HFFc6 (cell line): ENCODE measurements at regions not wholly inside any gene's neighbourhood (a gene's known extent, or its start where the extent isn't known, plus 50 kb on each side); places are given as distances from the start of the nearest gene placed in this dataset.
A peak's percentile ranks its signal among the peaks of the same experiment; 100 is the strongest.

Experiments used
- DNase-seq: peaks from one replicate; pipeline ENCODE4 v3.0.0-alpha.2; 2018
- H3K27ac Mint-ChIP-seq: 2 replicates; pipeline ENCODE4 v1.8.0; 2020; ENCODE audit warnings: mild to moderate bottlenecking, mixed read lengths
- H3K27me3 Mint-ChIP-seq: 2 replicates; pipeline ENCODE4 v1.8.0; 2021; ENCODE audit warnings: mild to moderate bottlenecking, moderate library complexity, mixed read lengths; ENCODE audit not compliant: insufficient read depth
- H3K36me3 Mint-ChIP-seq: 2 replicates; pipeline ENCODE4 v1.8.0; 2021; ENCODE audit warnings: low read depth, mixed read lengths
- H3K4me1 Mint-ChIP-seq: 2 replicates; pipeline ENCODE4 v1.8.0; 2020; ENCODE audit warnings: low read depth, mixed read lengths
- H3K4me3 Mint-ChIP-seq: 2 replicates; pipeline ENCODE4 v1.8.0; 2020; ENCODE audit warnings: mild to moderate bottlenecking, moderate library complexity, mixed read lengths
- H3K9me3 Mint-ChIP-seq: 2 replicates; pipeline ENCODE4 v1.8.0; 2020; ENCODE audit warnings: mild to moderate bottlenecking, mixed read lengths
- CTCF ChIP-seq: fragments of 200-600 bp; sonication (generic); IDR thresholded peaks from 2 replicates; pipeline ENCODE4 v1.5.0; 2021; ENCODE audit warnings: antibody characterized with exemption, mild to moderate bottlenecking

- DNase-seq, result no peak
- Mint-ChIP-seq H3K27ac (no peak overlapping the region), H3K27me3 (peaks cover 2% of the 10 kb centered on the region; the same call in 1 of the 2 replicates)
These were observed 51.2 kb upstream of the PRR5 start for GRCh38 chr22:44650806-44651205.

GRCh38 chr22:44648821-44649565 lies 53.0 kb upstream of the PRR5 start:
- no peak for TF ChIP-seq CTCF
- H3K9me3 Mint-ChIP-seq, result no peaks in the 10 kb centered on the region
- H3K4me1 Mint-ChIP-seq, result peaks cover 14% of the 10 kb centered on the region
- H3K36me3 Mint-ChIP-seq, result no peaks in the 10 kb centered on the region
- peak overlapping the region; percentile 96 for H3K27ac Mint-ChIP-seq
- peaks cover 4% of the 10 kb centered on the region for H3K27me3 Mint-ChIP-seq
- H3K4me3 Mint-ChIP-seq, result peak overlapping the region; percentile 76
- peak; percentile 87 for DNase-seq

More at GRCh38 chr22:44650806-44651205, 51.2 kb upstream of the PRR5 start:
- H3K4me3 Mint-ChIP-seq, result no peak overlapping the region
- TF ChIP-seq CTCF, result no peak
- H3K9me3 Mint-ChIP-seq, result no peaks in the 10 kb centered on the region
- H3K4me1 Mint-ChIP-seq, result peaks cover 14% of the 10 kb centered on the region
- H3K36me3 Mint-ChIP-seq, result no peaks in the 10 kb centered on the region

GRCh38 chr22:44648085-44648820 lies 53.8 kb upstream of the PRR5 start:
- no peak for TF ChIP-seq CTCF
- peaks cover 4% of the 10 kb centered on the region for H3K27me3 Mint-ChIP-seq
- no peaks in the 10 kb centered on the region for H3K9me3 Mint-ChIP-seq
- no peak for DNase-seq
- peaks cover 14% of the 10 kb centered on the region for H3K4me1 Mint-ChIP-seq
- H3K36me3 Mint-ChIP-seq, result no peaks in the 10 kb centered on the region
- peak overlapping the region; percentile 76; the same call in 1 of the 2 replicates for H3K4me3 Mint-ChIP-seq
- H3K27ac Mint-ChIP-seq, result peak overlapping the region; percentile 96

GRCh38 chr22:44647141-44647540 lies 54.9 kb upstream of the PRR5 start:
- peaks cover 4% of the 10 kb centered on the region for H3K27me3 Mint-ChIP-seq
- no peak overlapping the region for H3K27ac Mint-ChIP-seq
- no peak overlapping the region for H3K4me3 Mint-ChIP-seq
- H3K36me3 Mint-ChIP-seq, result no peaks in the 10 kb centered on the region
- H3K4me1 Mint-ChIP-seq, result peaks cover 14% of the 10 kb centered on the region
- no peaks in the 10 kb centered on the region for H3K9me3 Mint-ChIP-seq
- no peak for TF ChIP-seq CTCF
- no peak for DNase-seq

- Mint-ChIP-seq H3K36me3 (no peaks in the 10 kb centered on the region), H3K27me3 (peaks cover 4% of the 10 kb centered on the region), H3K4me1 (peaks cover 14% of the 10 kb centered on the region), H3K9me3 (no peaks in the 10 kb centered on the region), H3K4me3 (no peak overlapping the region), H3K27ac (no peak overlapping the region)
- DNase-seq, result no peak
- TF ChIP-seq CTCF, result no peak
These were observed 55.3 kb upstream of the PRR5 start for GRCh38 chr22:44646668-44647067.
